WTC11 (cell line): ENCODE measurements at regions not wholly inside any gene's neighbourhood (a gene's known extent, or its start where the extent isn't known, plus 50 kb on each side); places are given as distances from the start of the nearest gene placed in this dataset.

Source experiments
- ATAC-seq: fragments of 200-7000 bp; cut with Tn5 transposase; 2 replicates; pipeline ENCODE4 v1.10.0; 2021; ENCODE audit warnings: mild to moderate bottlenecking, moderate library complexity
- CTCF ChIA-PET: fragments of 300-600 bp; sonication (Branson Sonifier 250); formaldehyde crosslinking; loops from one replicate; lab custom pipeline; 2021; ENCODE audit warnings: antibody characterized with exemption; lab: Charles Lee
- POLR2A ChIA-PET: fragments of 350-600 bp; sonication (Branson Sonifier 250); formaldehyde crosslinking; loops from one replicate; lab custom pipeline; 2021; ENCODE audit warnings: antibody characterized with exemption; lab: Charles Lee
- DNase-seq: peaks from one replicate; pipeline ENCODE4 v3.0.0; 2021; ENCODE audit warnings: low spot score
- H3K27ac Mint-ChIP-seq: 2 replicates; pipeline ENCODE4 v1.8.0; 2021; ENCODE audit warnings: mixed read lengths
- H3K27me3 Mint-ChIP-seq: 2 replicates; pipeline ENCODE4 v1.8.0; 2021; ENCODE audit warnings: low read depth, mild to moderate bottlenecking, moderate library complexity, mixed read lengths
- H3K36me3 Mint-ChIP-seq: 2 replicates; pipeline ENCODE4 v1.8.0; 2021; ENCODE audit warnings: mixed read lengths
- H3K4me1 Mint-ChIP-seq: 2 replicates; pipeline ENCODE4 v1.8.0; 2022; ENCODE audit warnings: mixed read lengths
- H3K4me3 Mint-ChIP-seq: 2 replicates; pipeline ENCODE4 v1.8.0; 2021; ENCODE audit warnings: mild to moderate bottlenecking, moderate library complexity, mixed read lengths
- H3K9me3 Mint-ChIP-seq: 2 replicates; pipeline ENCODE4 v1.8.0; 2021; ENCODE audit warnings: mixed read lengths
- CREM ChIP-seq: sonication (generic); formaldehyde crosslinking; IDR thresholded peaks from 2 replicates; pipeline ENCODE4 v1.8.1; 2022; ENCODE audit warnings: mild to moderate bottlenecking, missing genetic modification reagents, moderate library complexity
- ELF4 ChIP-seq: sonication (generic); formaldehyde crosslinking; IDR thresholded peaks from 2 replicates; pipeline ENCODE4 v1.8.1; 2022; ENCODE audit warnings: low read depth, mild to moderate bottlenecking, moderate library complexity, missing genetic modification reagents
- FOXJ3 ChIP-seq: sonication (generic); formaldehyde crosslinking; IDR thresholded peaks from 2 replicates; pipeline ENCODE4 v1.9.0; 2021; ENCODE audit warnings: missing genetic modification reagents, mild to moderate bottlenecking, borderline replicate concordance
- IRF2 ChIP-seq: sonication (generic); formaldehyde crosslinking; IDR thresholded peaks from 2 replicates; pipeline ENCODE4 v1.8.0; 2022; ENCODE audit warnings: low read depth, missing genetic modification reagents, borderline replicate concordance
- MYBL2 ChIP-seq: sonication (generic); formaldehyde crosslinking; IDR thresholded peaks from 2 replicates; pipeline ENCODE4 v1.8.1; 2023; ENCODE audit warnings: mild to moderate bottlenecking, moderate library complexity, missing genetic modification reagents
- NFATC4 ChIP-seq: fragments of 250-450 bp; sonication (Bioruptor Pico); IDR thresholded peaks from 2 replicates; pipeline ENCODE4 v1.9.0; 2021; ENCODE audit warnings: mild to moderate bottlenecking
- OVOL2 ChIP-seq: fragments of 250-450 bp; sonication (Bioruptor Pico); IDR thresholded peaks from 2 replicates; pipeline ENCODE4 v1.9.0; 2021; ENCODE audit warnings: mild to moderate bottlenecking, borderline replicate concordance
- SP1 ChIP-seq: sonication (generic); formaldehyde crosslinking; conservative IDR thresholded peaks from 2 replicates; pipeline ENCODE4 v1.8.1; 2022; ENCODE audit warnings: missing genetic modification reagents
- ZNF219 ChIP-seq: sonication (generic); formaldehyde crosslinking; IDR thresholded peaks from 2 replicates; pipeline ENCODE4 v1.8.0; 2023; ENCODE audit warnings: missing genetic modification reagents, mild to moderate bottlenecking, borderline replicate concordance
- ZNF317 ChIP-seq: sonication (generic); formaldehyde crosslinking; IDR thresholded peaks from 2 replicates; pipeline ENCODE4 v1.8.1; 2023; ENCODE audit warnings: low read depth, mild to moderate bottlenecking, moderate library complexity, missing genetic modification reagents, borderline replicate concordance
- ZNF396 ChIP-seq: fragments of 250-450 bp; sonication (Bioruptor Pico); IDR thresholded peaks from 2 replicates; pipeline ENCODE4 v1.8.0; 2021; ENCODE audit warnings: mild to moderate bottlenecking, moderate library complexity, borderline replicate concordance
- TF ChIP-seq, protein P1 (sequence below): sonication (generic); formaldehyde crosslinking; IDR thresholded peaks from 2 replicates; pipeline ENCODE4 v1.8.1; 2022; ENCODE audit warnings: missing genetic modification reagents, borderline replicate concordance
- TF ChIP-seq, protein P2 (sequence below): fragments of 250-450 bp; sonication (Bioruptor Pico); IDR thresholded peaks from 2 replicates; pipeline ENCODE4 v1.9.0; 2021; ENCODE audit warnings: mild to moderate bottlenecking
- TF ChIP-seq, protein P3 (sequence below): sonication (generic); formaldehyde crosslinking; IDR thresholded peaks from 2 replicates; pipeline ENCODE4 v1.8.1; 2023; ENCODE audit warnings: mild to moderate bottlenecking, missing genetic modification reagents
- TF ChIP-seq, protein P4 (sequence below): sonication (generic); formaldehyde crosslinking; IDR thresholded peaks from 2 replicates; pipeline ENCODE4 v1.8.1; 2023; ENCODE audit warnings: mild to moderate bottlenecking, missing genetic modification reagents, moderate library complexity
- TF ChIP-seq, protein P5 (sequence below): sonication (generic); formaldehyde crosslinking; IDR thresholded peaks from 2 replicates; pipeline ENCODE4 v1.8.1; 2023; ENCODE audit warnings: mild to moderate bottlenecking, missing genetic modification reagents, borderline replicate concordance

DNA sequence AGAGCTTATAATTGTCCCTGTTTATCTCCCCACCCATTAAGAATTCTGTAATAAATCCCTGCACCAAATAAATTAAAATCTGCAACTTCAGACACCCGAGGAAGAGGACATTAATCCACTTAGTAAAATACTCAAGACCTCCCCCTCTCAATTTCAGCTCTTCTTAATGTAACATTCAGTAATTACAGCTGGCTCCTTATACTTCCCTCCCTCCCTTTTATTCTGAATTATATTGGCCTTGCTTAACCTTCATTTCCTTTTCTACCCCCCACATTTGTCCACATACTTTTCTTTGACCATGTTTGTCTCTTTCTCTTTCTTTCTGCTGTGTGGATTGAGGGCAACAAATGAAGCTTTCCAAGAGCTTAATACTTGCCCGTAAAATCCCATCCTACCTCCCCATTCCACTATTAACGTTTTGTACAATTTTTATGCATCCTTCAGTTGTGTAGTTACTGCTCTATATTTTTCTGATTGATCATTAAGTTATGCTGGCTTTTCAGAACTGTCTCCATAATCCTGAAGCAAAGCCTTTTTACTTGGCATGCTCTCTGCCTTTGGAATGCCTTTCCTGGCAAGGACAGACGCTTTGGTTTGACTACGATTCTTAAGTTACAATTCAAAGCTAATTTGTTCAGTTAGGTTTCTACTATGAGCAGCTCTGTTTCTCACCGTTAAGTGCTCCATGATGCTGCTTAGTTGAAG is 580.1 kb downstream of the ZEB2 start:
- DNase-seq (no peak), ATAC-seq (no peak)
- ChIA-PET POLR2A (no interaction called here), CTCF (no interaction called here)
- H3K27me3 Mint-ChIP-seq: peaks cover 38% of the 10 kb centered on the region
- H3K4me1 Mint-ChIP-seq: peaks cover 50% of the 10 kb centered on the region
- H3K36me3 Mint-ChIP-seq: no peaks in the 10 kb centered on the region
- no peak overlapping the region for H3K4me3 Mint-ChIP-seq
- H3K27ac Mint-ChIP-seq: no peak overlapping the region
- no peaks in the 10 kb centered on the region for H3K9me3 Mint-ChIP-seq
- no peak for TF ChIP-seq ELF4
- TF ChIP-seq, protein P1, sequence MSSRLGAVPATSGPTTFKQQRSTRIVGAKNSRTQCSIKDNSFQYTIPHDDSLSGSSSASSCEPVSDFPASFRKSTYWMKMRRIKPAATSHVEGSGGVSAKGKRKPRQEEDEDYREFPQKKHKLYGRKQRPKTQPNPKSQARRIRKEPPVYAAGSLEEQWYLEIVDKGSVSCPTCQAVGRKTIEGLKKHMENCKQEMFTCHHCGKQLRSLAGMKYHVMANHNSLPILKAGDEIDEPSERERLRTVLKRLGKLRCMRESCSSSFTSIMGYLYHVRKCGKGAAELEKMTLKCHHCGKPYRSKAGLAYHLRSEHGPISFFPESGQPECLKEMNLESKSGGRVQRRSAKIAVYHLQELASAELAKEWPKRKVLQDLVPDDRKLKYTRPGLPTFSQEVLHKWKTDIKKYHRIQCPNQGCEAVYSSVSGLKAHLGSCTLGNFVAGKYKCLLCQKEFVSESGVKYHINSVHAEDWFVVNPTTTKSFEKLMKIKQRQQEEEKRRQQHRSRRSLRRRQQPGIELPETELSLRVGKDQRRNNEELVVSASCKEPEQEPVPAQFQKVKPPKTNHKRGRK (CRISPR knock-in tag): no peak
- TF ChIP-seq ZNF219 (CRISPR knock-in tag): no peak
- TF ChIP-seq, protein P2, sequence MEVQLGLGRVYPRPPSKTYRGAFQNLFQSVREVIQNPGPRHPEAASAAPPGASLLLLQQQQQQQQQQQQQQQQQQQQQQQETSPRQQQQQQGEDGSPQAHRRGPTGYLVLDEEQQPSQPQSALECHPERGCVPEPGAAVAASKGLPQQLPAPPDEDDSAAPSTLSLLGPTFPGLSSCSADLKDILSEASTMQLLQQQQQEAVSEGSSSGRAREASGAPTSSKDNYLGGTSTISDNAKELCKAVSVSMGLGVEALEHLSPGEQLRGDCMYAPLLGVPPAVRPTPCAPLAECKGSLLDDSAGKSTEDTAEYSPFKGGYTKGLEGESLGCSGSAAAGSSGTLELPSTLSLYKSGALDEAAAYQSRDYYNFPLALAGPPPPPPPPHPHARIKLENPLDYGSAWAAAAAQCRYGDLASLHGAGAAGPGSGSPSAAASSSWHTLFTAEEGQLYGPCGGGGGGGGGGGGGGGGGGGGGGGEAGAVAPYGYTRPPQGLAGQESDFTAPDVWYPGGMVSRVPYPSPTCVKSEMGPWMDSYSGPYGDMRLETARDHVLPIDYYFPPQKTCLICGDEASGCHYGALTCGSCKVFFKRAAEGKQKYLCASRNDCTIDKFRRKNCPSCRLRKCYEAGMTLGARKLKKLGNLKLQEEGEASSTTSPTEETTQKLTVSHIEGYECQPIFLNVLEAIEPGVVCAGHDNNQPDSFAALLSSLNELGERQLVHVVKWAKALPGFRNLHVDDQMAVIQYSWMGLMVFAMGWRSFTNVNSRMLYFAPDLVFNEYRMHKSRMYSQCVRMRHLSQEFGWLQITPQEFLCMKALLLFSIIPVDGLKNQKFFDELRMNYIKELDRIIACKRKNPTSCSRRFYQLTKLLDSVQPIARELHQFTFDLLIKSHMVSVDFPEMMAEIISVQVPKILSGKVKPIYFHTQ (CRISPR knock-in tag): no peak
- TF ChIP-seq CREM (CRISPR knock-in tag): no peak
- TF ChIP-seq ZNF396 (CRISPR knock-in tag): no peak
- TF ChIP-seq SP1: no peak
- TF ChIP-seq, protein P3, sequence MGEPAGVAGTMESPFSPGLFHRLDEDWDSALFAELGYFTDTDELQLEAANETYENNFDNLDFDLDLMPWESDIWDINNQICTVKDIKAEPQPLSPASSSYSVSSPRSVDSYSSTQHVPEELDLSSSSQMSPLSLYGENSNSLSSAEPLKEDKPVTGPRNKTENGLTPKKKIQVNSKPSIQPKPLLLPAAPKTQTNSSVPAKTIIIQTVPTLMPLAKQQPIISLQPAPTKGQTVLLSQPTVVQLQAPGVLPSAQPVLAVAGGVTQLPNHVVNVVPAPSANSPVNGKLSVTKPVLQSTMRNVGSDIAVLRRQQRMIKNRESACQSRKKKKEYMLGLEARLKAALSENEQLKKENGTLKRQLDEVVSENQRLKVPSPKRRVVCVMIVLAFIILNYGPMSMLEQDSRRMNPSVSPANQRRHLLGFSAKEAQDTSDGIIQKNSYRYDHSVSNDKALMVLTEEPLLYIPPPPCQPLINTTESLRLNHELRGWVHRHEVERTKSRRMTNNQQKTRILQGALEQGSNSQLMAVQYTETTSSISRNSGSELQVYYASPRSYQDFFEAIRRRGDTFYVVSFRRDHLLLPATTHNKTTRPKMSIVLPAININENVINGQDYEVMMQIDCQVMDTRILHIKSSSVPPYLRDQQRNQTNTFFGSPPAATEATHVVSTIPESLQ (CRISPR knock-in tag): no peak
- no peak for TF ChIP-seq MYBL2
- TF ChIP-seq IRF2 (CRISPR knock-in tag): no peak
- no peak for TF ChIP-seq FOXJ3 (CRISPR knock-in tag)
- TF ChIP-seq, all 79 proteins: peak for 0

DNA sequence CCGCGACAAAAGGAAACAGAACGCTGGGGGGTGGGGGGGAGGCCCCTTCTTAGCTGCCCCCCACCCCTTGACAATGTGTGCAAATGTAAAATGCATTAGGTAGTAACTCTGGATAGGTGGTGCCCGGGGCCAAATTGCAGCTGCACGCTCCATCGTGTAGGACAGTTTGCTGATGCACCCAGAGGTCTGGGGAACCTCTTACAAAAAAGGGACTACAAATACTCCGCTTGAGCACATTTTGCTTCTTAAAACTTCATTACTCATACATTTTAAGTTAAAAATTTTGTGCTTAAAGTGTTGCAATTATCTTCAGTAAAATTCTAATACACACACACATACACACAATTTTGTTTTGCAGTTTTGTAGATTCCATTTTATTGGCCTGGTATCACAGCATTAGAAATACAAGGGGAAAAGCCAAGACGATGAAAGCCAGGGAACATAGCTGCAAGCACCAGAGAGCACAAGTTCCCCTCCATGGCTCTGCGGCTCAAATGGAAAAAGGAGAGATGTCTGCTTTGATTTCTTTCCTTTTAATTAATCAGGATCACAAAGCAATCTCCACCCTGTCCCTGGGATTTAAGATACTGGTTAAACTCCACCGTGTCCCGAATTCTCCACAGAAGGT is 582.1 kb downstream of the ZEB2 start:
- ChIA-PET CTCF (interaction anchor here (1.4 kb wide), 1 partner anchor 10 kb away, joined by 6 read pairs; no protein-coding TSS in a partner anchor), POLR2A (no interaction called here)
- H3K9me3 Mint-ChIP-seq: no peaks in the 10 kb centered on the region
- H3K36me3 Mint-ChIP-seq: no peaks in the 10 kb centered on the region
- ATAC-seq (peak; percentile 31), DNase-seq (peak; percentile 29)
- H3K4me3 Mint-ChIP-seq: peak overlapping the region; percentile 65
- TF ChIP-seq OVOL2 (CRISPR knock-in tag) (no peak), NFATC4 (CRISPR knock-in tag) (no peak), ZNF317 (0 out of 2 replicates have a peak, but pooled peaks have one; percentile 29)
- TF ChIP-seq, protein P4, sequence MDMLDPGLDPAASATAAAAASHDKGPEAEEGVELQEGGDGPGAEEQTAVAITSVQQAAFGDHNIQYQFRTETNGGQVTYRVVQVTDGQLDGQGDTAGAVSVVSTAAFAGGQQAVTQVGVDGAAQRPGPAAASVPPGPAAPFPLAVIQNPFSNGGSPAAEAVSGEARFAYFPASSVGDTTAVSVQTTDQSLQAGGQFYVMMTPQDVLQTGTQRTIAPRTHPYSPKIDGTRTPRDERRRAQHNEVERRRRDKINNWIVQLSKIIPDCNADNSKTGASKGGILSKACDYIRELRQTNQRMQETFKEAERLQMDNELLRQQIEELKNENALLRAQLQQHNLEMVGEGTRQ (CRISPR knock-in tag): 0 out of 2 replicates have a peak, but pooled peaks have one; percentile 41
- TF ChIP-seq, protein P5, sequence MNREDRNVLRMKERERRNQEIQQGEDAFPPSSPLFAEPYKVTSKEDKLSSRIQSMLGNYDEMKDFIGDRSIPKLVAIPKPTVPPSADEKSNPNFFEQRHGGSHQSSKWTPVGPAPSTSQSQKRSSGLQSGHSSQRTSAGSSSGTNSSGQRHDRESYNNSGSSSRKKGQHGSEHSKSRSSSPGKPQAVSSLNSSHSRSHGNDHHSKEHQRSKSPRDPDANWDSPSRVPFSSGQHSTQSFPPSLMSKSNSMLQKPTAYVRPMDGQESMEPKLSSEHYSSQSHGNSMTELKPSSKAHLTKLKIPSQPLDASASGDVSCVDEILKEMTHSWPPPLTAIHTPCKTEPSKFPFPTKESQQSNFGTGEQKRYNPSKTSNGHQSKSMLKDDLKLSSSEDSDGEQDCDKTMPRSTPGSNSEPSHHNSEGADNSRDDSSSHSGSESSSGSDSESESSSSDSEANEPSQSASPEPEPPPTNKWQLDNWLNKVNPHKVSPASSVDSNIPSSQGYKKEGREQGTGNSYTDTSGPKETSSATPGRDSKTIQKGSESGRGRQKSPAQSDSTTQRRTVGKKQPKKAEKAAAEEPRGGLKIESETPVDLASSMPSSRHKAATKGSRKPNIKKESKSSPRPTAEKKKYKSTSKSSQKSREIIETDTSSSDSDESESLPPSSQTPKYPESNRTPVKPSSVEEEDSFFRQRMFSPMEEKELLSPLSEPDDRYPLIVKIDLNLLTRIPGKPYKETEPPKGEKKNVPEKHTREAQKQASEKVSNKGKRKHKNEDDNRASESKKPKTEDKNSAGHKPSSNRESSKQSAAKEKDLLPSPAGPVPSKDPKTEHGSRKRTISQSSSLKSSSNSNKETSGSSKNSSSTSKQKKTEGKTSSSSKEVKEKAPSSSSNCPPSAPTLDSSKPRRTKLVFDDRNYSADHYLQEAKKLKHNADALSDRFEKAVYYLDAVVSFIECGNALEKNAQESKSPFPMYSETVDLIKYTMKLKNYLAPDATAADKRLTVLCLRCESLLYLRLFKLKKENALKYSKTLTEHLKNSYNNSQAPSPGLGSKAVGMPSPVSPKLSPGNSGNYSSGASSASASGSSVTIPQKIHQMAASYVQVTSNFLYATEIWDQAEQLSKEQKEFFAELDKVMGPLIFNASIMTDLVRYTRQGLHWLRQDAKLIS (CRISPR knock-in tag): no peak
- peaks cover 60% of the 10 kb centered on the region for H3K4me1 Mint-ChIP-seq
- no peak overlapping the region for H3K27ac Mint-ChIP-seq
- H3K27me3 Mint-ChIP-seq: peaks cover 44% of the 10 kb centered on the region
